GM18861 (cell line): ENCODE measurements at regions not wholly inside any gene's neighbourhood (a gene's known extent, or its start where the extent isn't known, plus 50 kb on each side); places are given as distances from the start of the nearest gene placed in this dataset.

Experiments used
- ATAC-seq: cut with Tn5 transposase; IDR thresholded peaks from one replicate; pipeline ENCODE4 v1.9.1; 2021; ENCODE audit not compliant: unreplicated experiment

DNA sequence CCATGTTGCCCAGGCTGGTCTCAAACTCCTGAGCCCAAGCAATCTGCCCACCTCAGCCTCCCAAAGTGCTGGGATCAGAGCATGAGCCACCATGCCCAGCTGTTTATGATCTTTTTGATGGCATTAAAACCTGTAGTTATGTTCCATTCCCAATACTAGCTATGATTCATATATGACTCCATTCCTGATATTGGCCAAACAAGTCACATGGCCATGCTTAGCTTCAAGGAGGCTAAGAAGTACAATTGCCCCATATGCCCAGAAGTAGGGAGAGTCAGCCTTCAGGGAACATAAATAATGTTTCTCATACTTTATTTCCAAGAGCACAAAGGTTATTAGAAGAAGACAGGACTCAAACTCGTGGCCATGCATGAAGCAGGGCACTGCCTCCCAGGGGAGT lies 132.4 kb upstream of the RAB6C start:
- no peak for ATAC-seq

DNA sequence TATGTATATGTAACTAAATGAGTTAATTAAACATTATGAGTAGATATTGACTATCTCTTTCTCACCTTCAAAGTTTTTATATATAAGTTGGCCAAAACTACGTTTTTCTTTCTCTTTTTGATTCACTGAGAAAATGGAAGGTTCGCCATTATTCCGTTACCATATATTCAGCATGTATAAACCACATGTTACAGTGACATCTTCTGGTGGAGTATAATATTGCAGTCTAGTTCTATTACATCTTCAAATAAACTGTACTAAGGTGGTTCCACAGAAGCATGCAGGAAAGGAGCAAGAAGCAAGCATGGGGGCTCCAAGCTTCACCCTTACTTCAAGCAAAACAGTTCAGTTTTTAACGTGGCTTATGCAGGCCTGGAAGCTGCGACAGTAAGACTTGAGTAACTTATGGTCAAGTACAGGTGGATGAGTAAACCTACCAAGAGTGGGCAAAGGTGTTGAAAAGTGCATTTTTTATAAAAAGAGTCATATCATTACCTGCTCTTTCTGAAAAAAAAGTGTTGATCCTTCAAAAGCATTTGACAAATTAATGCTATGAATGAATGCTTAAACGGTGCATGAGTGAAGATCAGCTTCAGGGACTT lies 129.8 kb upstream of the RAB6C start:
- peak; percentile 92 for ATAC-seq

DNA sequence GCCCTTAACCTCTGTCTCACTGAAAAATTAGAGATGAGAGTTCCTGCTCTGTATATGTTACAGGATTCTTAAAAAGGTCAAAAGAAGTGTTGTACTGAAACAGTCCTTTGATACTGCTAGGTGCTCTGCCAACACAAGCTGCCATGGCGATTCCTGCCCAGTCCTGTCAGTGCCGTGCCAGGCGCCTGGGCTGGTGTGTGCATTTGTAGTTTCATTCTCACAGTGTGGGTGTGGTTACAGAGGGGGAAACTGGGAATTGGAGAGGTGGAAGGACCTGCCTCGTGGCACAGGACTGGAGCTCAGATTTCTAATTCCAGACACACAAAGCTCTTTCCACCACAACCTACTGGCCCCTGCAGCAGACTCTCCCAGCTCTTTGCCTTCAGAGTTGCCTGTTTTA lies 122.3 kb upstream of the RAB6C start:
- no peak for ATAC-seq

DNA sequence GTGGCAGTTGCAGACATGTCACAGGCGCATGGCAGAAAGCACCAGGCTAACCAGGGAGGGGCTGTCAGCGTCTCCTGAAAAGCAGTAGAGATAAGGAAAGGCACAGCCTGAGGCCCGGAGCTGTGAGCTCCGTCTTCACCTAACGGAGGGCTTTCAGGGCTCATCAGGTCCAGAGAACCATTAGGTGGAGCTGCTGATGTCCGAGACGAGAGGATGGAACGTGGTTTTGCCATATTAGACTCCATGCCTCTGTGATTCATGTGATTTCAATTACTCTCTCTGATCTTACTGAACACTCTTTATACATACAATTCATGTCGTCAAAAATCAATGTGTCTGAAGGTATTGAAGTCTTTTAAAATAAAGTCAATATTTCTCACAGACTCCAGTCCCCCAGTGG lies 120.3 kb upstream of the RAB6C start:
- no peak for ATAC-seq

GRCh38 chr2:129860088-129860487 lies 119.4 kb upstream of the RAB6C start:
- no peak for ATAC-seq

- no peak for ATAC-seq
These were observed 117.7 kb upstream of the RAB6C start for GRCh38 chr2:129861666-129862288.

GRCh38 chr2:129862668-129863067 lies 116.8 kb upstream of the RAB6C start:
- ATAC-seq: no peak

GRCh38 chr2:129863350-129863749 lies 116.1 kb upstream of the RAB6C start:
- no peak for ATAC-seq

GRCh38 chr2:129864719-129865118 lies 114.7 kb upstream of the RAB6C start:
- no peak for ATAC-seq

DNA sequence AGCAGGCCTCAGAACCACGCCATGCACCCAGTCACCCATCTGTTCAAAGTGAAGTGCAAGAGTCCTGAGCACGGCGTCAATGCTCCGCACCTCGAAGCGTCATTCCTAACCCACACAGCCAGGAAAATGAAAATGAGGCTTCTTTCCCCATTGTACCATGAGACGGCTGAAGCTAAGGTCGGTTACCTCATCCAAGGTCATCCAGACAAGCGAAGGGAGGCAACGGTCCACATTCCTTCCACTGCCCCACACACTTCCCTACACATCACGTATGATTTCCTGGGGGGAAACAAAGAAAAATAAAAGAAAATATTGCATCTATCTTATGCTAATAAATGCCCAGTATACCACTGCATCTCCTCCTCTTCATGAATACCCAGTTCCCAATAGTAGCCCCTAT lies 113.5 kb upstream of the RAB6C start:
- no peak for ATAC-seq

DNA sequence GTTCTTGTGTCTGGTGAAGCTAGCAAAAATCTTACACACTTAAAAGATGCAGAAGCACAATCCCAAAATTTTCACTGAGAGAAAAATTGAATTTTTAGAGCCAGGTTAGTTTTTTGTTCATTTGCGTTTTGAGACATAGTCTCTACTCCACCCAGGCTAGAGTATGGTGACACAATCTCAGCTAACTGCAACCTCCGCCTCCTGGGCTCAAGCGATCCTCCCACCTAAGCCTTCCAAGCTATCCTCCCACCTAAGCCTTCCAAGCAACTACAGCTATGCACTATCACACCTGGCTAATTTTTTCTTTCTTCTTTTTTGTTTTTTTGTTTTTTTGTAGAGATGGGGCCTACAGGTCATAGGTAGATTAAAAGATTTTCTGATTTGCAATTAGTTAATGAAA lies 113.1 kb upstream of the RAB6C start:
- ATAC-seq: no peak

GRCh38 chr2:129868151-129868550 lies 111.3 kb upstream of the RAB6C start:
- ATAC-seq: no peak

DNA sequence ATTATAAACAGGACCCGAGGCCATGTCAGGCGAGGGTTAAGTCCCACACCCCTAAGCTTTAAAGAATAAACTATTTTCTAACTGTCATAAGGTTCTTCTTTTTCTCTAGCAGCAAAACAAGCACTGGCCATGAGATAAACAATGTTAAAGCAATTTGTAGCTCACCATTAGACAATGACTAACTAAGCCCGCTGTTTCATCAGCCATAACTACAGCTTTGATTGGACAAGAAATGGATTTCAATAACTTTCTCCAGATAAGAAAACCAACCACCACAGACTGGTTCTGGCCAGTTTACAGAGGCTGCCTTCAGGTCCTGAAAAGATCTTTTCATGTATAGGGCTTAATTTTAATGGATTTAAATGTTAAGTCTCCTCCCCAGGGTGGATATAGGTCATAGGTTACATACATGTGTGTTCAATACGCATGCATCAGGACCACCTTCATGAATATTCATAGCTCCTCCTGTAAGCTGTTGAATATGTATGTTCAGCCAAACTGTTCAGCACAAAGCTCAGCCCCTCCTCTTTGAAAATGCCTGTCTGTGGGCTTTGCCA lies 108.7 kb upstream of the RAB6C start:
- no peak for ATAC-seq

- no peak for ATAC-seq
These were observed 107.0 kb upstream of the RAB6C start for GRCh38 chr2:129872446-129872845.

GRCh38 chr2:129876541-129876940 lies 102.9 kb upstream of the RAB6C start:
- no peak for ATAC-seq

DNA sequence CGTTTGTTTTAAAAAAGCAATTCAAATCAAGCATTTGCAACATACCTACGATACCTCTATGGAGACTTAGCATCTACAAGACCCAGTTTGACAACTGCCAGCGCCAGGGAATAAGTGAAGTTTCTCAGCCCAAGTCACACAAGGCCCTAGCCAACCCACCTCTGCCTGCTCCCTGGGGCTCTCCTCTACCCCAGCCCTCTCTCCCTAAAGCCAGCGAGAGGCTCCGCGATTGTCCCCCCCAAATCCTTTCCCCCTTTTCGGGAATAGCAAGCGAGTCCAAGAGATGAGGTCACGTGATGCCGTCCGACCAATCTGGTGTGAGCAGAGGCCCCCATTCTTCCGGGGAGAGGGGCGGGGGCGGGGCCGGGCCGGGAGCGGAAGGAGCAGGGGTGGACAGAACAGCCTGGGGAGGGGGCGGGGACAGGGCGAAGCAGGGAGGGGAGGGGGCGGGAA lies 102.2 kb upstream of the RAB6C start:
- peak; percentile 70 for ATAC-seq

DNA sequence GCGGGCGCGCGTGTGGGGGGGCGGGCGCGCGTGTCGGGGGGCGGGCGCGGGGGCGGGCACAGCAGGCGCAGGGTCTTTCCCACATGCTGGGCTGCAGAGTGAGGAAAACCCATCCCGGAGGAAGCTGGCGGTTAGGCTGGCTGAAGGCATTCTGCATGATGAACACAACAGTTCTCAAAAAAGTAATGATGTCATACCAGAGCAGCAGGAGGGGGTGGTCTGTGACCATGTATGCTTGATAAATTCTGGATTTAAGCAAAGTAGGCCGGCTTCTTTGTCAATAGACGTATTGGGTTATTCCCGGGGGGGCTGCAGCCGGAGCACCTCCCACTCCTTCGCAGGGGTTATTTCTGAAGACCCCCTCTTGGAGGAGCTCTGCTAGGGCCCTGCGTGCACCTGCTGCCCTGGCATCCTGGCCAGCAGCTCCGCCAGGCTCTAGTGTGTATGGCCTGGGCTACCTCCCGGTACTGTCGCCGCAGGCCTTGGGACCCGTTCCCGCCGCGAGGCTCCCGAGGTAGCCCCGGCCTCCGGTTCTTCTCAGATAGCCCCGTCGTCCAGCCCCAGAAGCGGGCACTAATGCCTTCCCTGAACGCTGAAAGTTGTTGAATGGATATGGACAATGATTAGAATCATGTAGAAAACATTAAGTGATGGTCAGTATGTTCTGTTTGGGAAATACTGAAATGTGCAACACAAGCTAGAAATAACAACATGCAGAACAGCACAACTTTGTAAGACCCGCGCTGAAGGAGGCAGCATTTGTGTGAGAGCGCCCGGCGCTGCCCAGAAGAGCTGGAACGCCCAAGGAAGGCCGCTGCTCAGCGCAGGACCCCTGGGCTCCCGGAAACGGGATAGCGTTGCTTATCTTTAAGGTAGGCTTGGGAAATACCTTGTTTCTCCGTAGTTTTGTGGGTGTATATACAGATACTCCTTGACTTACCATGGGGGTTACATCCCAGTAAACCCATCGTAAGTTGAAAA lies 101.4 kb upstream of the RAB6C start:
- ATAC-seq: no peak

GRCh38 chr2:129879614-129880180 lies 99.8 kb upstream of the RAB6C start:
- ATAC-seq: no peak

DNA sequence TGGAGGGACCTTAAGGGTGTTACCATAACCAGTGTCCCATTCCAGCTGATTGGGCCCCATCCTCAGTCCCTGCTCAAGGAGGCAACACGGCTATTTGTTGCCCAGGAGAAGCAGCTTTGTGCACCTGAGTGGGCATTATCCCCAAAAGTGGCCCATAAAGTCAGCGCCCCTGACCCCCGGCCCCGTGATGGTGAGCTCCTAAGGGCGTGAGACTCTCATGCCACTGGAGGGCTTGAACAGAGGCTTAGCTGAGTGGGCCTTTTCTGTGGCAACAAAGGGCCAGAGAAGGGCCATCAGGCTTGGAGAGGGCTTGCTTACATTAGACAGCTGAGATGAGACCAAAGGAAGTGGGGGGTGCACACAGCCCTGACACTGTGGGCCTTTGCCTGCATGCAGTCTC lies 99.2 kb upstream of the RAB6C start:
- no peak for ATAC-seq

DNA sequence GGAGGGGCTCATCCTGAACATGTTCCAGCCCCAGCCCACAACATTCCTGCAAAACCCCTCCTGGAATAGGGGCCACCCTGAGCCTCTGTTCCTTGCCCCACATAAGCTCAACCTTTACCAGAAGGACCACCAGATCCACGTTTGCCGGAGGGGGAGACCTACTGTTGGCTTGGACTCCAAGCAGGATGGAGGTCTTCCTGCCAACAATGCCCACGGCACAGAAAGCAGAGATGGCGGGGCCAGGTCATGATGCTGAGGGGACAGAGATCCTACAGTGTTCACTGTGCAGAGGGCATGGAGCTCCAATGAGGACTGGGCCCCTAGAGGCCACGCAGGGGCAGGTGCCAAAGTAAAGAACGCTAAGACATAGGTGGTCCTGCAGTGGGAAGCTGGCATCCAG lies 98.5 kb upstream of the RAB6C start:
- ATAC-seq: no peak

- ATAC-seq: no peak
These were observed 97.6 kb upstream of the RAB6C start for GRCh38 chr2:129881786-129882396.
